T-cell (primary cell): ENCODE measurements at regions not wholly inside any gene's neighbourhood (a gene's known extent, or its start where the extent isn't known, plus 50 kb on each side); places are given as distances from the start of the nearest gene placed in this dataset.

Experiments used
- ATAC-seq, 4 experiments: fragments of 200-7000 bp in 3 of 4; fragments of 150-1000 bp in 1 of 4; cut with Tn5 transposase; replicated peaks in 1 of 4; 1 replicate in 3 of 4; 2 replicates in 1 of 4; pipeline ENCODE4 v1.10.0; 2021; ENCODE audit warnings: moderate library complexity in 3 of 4, mild to moderate bottlenecking in 2 of 4, moderate number of reproducible peaks in 1 of 4
- CTCF ChIA-PET, 2 donors: fragments of 300-600 bp; sonication (Branson Sonifier 250); formaldehyde crosslinking; loops; one replicate each; lab custom pipeline; 2022; ENCODE audit warnings: antibody characterized with exemption in 2 of 2; lab: Charles Lee
- POLR2A ChIA-PET, 2 donors: fragments of 300-600 bp; sonication (Branson Sonifier 250); formaldehyde crosslinking; loops; one replicate each; lab custom pipeline; 2022; ENCODE audit warnings: antibody characterized with exemption in 2 of 2; lab: Charles Lee
- DNase-seq, 35 experiments: peaks; one replicate each; pipeline versions ENCODE4 v3.0.0 to v3.0.0-alpha.2; 2013 to 2023
- H3K27ac ChIP-seq: one replicate; pipeline ENCODE4 v1.5.1; 2013; ENCODE audit warnings: low read length
- H3K27me3 ChIP-seq, 2 experiments: replicated peaks in 1 of 2; 1 replicate in 1 of 2; 2 replicates in 1 of 2; pipeline versions ENCODE4 v1.6.1 to v1.7.0; 2013; ENCODE audit warnings: low read length in 1 of 2, mixed read lengths in 1 of 2; ENCODE audit not compliant: control insufficient read depth in 2 of 2, insufficient read depth in 2 of 2; ENCODE audit errors: extremely low read depth in 1 of 2
- H3K36me3 ChIP-seq, 2 donors: 1 replicate in 1 of 2; 2 replicates in 1 of 2; pipeline versions ENCODE4 v1.6.1 to v1.7.0; 2013; ENCODE audit warnings: low read length in 1 of 2; ENCODE audit not compliant: control insufficient read depth in 2 of 2, insufficient read depth in 1 of 2; ENCODE audit errors: extremely low read depth in 1 of 2
- H3K4me1 ChIP-seq, 2 experiments: 1 replicate in 1 of 2; 2 replicates in 1 of 2; pipeline versions ENCODE4 v1.6.1 to v1.7.0; 2013; ENCODE audit warnings: low read length in 2 of 2, mixed read lengths in 1 of 2; ENCODE audit not compliant: insufficient read depth in 2 of 2, control insufficient read depth in 1 of 2; ENCODE audit errors: extremely low read depth in 1 of 2
- H3K4me3 ChIP-seq, 2 donors: 1 replicate in 1 of 2; 2 replicates in 1 of 2; pipeline versions ENCODE4 v1.5.1 to v1.7.0; 2013; ENCODE audit warnings: mild to moderate bottlenecking in 2 of 2, low read length in 1 of 2, moderate library complexity in 1 of 2; ENCODE audit not compliant: control insufficient read depth in 1 of 2; ENCODE audit errors: extremely low read depth in 1 of 2
- H3K9me3 ChIP-seq: 2 replicates; pipeline ENCODE4 v1.7.0; 2013
- H3K27ac Mint-ChIP-seq, 2 donors: one replicate each; pipeline ENCODE4 v1.8.0; 2020 to 2021; ENCODE audit warnings: mild to moderate bottlenecking in 2 of 2, mixed read lengths in 2 of 2
- H3K27me3 Mint-ChIP-seq, 2 donors: one replicate each; pipeline ENCODE4 v1.8.0; 2021 to 2022; ENCODE audit warnings: mixed read lengths in 2 of 2
- H3K36me3 Mint-ChIP-seq: one replicate; pipeline ENCODE4 v1.8.0; 2021; ENCODE audit warnings: mixed read lengths
- H3K4me1 Mint-ChIP-seq, 3 donors: one replicate each; pipeline ENCODE4 v1.8.0; 2020 to 2022; ENCODE audit warnings: mixed read lengths in 3 of 3, mild to moderate bottlenecking in 1 of 3
- H3K4me3 Mint-ChIP-seq, 3 donors: one replicate each; pipeline ENCODE4 v1.8.0; 2020 to 2022; ENCODE audit warnings: mild to moderate bottlenecking in 3 of 3, mixed read lengths in 3 of 3, moderate library complexity in 3 of 3
- H3K9me3 Mint-ChIP-seq, 3 donors: one replicate each; pipeline ENCODE4 v1.8.0; 2020 to 2022; ENCODE audit warnings: mixed read lengths in 3 of 3
- WGBS: methylation state at CpG from one replicate; pipeline ENCODE4 v1.1.5; 2013; ENCODE audit warnings: missing lambda C conversion rate; ENCODE audit not compliant: insufficient coverage; 5-methylcytosine and 5-hydroxymethylcytosine counted together

GRCh38 chr9:134575901-134576176 is 65.8 kb upstream of the COL5A1 start:
- CTCF ChIA-PET = no interaction called here
- Mint-ChIP-seq H3K4me1 (no peaks in the 10 kb centered on the region), H3K9me3 (peaks cover 2 to 12% (median 3%) of the 10 kb centered on the region in 3 donors), H3K27me3 (peaks cover 17 to 29% of the 10 kb centered on the region in 2 donors), H3K36me3 (no peaks in the 10 kb centered on the region), H3K27ac (no peak overlapping the region), H3K4me3 (no peak overlapping the region)
- 73% methylated on average over 1 of the region's 3 CpGs for WGBS
- DNase-seq (peak in 1 of 35 experiments; percentile 5), ATAC-seq (no peak)
- no peaks in the 10 kb centered on the region for H3K4me1 ChIP-seq
- POLR2A ChIA-PET = no interaction called here
- peaks cover 0 to 24% of the 10 kb centered on the region in 2 experiments for H3K27me3 ChIP-seq
- H3K9me3 ChIP-seq = no peaks in the 10 kb centered on the region
- H3K27ac ChIP-seq = no peak overlapping the region
- H3K4me3 ChIP-seq = no peak overlapping the region
- no peaks in the 10 kb centered on the region for H3K36me3 ChIP-seq

- ChIA-PET POLR2A (no interaction called here), CTCF (no interaction called here)
These were observed 56.5 kb upstream of the COL5A1 start for GRCh38 chr9:134585021-134585561.

GRCh38 chr9:134585746-134586706 is 55.6 kb upstream of the COL5A1 start:
- no peaks in the 10 kb centered on the region for H3K36me3 ChIP-seq
- DNase-seq (peak in 4 of 35 experiments; percentile 0 to 10 (median 4)), ATAC-seq (no peak)
- ChIA-PET POLR2A (no interaction called here), CTCF (interaction anchor here in 1 of 2 donors (0.5 kb wide), 1 partner anchor 491 kb away, joined by 3 read pairs; no protein-coding TSS in a partner anchor)
- H3K36me3 Mint-ChIP-seq = no peaks in the 10 kb centered on the region
- H3K9me3 ChIP-seq = no peaks in the 10 kb centered on the region
- no peak overlapping the region for H3K4me3 ChIP-seq
- no peak overlapping the region for H3K4me3 Mint-ChIP-seq
- WGBS = 58% methylated on average over 21 of the region's 28 CpGs
- H3K27ac ChIP-seq = no peak overlapping the region
- H3K4me1 Mint-ChIP-seq = no peaks in the 10 kb centered on the region
- no peak overlapping the region for H3K27ac Mint-ChIP-seq
- H3K4me1 ChIP-seq = no peaks in the 10 kb centered on the region
- H3K27me3 Mint-ChIP-seq = peaks cover 18 to 25% of the 10 kb centered on the region in 2 donors
- peaks cover 0 to 35% of the 10 kb centered on the region in 2 experiments for H3K27me3 ChIP-seq
- peaks cover 0 to 4% (median 0%) of the 10 kb centered on the region in 3 donors for H3K9me3 Mint-ChIP-seq

More at GRCh38 chr9:134585021-134585561, 56.5 kb upstream of the COL5A1 start:
- Mint-ChIP-seq H3K4me3 (no peak overlapping the region), H3K9me3 (peaks cover 0 to 13% (median 2%) of the 10 kb centered on the region in 3 donors), H3K4me1 (no peaks in the 10 kb centered on the region), H3K36me3 (no peaks in the 10 kb centered on the region), H3K27me3 (peaks cover 13 to 23% of the 10 kb centered on the region in 2 donors), H3K27ac (no peak overlapping the region)
- ATAC-seq (no peak), DNase-seq (peak in 2 of 35 experiments; percentile 10 to 22)
- peaks cover 0 to 25% of the 10 kb centered on the region in 2 experiments for H3K27me3 ChIP-seq
- no peak overlapping the region for H3K4me3 ChIP-seq
- no peaks in the 10 kb centered on the region for H3K4me1 ChIP-seq
- H3K9me3 ChIP-seq = no peaks in the 10 kb centered on the region
- no peaks in the 10 kb centered on the region for H3K36me3 ChIP-seq
- 47% methylated on average over 7 of the region's 18 CpGs for WGBS
- no peak overlapping the region for H3K27ac ChIP-seq

GRCh38 chr9:134589748-134590147 is 51.9 kb upstream of the COL5A1 start:
- no peaks in the 10 kb centered on the region for H3K9me3 Mint-ChIP-seq
- Histone ChIP-seq H3K4me3 (no peak overlapping the region), H3K27me3 (peaks cover 0 to 61% of the 10 kb centered on the region in 2 experiments), H3K4me1 (no peaks in the 10 kb centered on the region), H3K36me3 (no peaks in the 10 kb centered on the region), H3K9me3 (no peaks in the 10 kb centered on the region), H3K27ac (no peak overlapping the region)
- ATAC-seq (no peak), DNase-seq (no peak)
- CTCF ChIA-PET = no interaction called here
- no peak overlapping the region for H3K27ac Mint-ChIP-seq
- 59% methylated on average over 5 of the region's 7 CpGs for WGBS
- no peaks in the 10 kb centered on the region for H3K4me1 Mint-ChIP-seq
- POLR2A ChIA-PET = no interaction called here
- H3K36me3 Mint-ChIP-seq = no peaks in the 10 kb centered on the region
- no peak overlapping the region for H3K4me3 Mint-ChIP-seq
- peaks cover 19 to 28% of the 10 kb centered on the region in 2 donors for H3K27me3 Mint-ChIP-seq

- Histone ChIP-seq H3K4me3 (no peak overlapping the region), H3K36me3 (no peaks in the 10 kb centered on the region), H3K27ac (no peak overlapping the region), H3K9me3 (no peaks in the 10 kb centered on the region), H3K4me1 (no peaks in the 10 kb centered on the region), H3K27me3 (peaks cover 0 to 54% of the 10 kb centered on the region in 2 experiments)
- 83% methylated on average over 15 of the region's 19 CpGs for WGBS
- no peaks in the 10 kb centered on the region for H3K4me1 Mint-ChIP-seq
- no peak overlapping the region for H3K4me3 Mint-ChIP-seq
- ATAC-seq (no peak), DNase-seq (peak in 2 of 35 experiments; percentile 0 to 6)
- H3K36me3 Mint-ChIP-seq = no peaks in the 10 kb centered on the region
- ChIA-PET CTCF (no interaction called here), POLR2A (no interaction called here)
- H3K9me3 Mint-ChIP-seq = no peaks in the 10 kb centered on the region
- H3K27ac Mint-ChIP-seq = no peak overlapping the region
- peaks cover 15 to 26% of the 10 kb centered on the region in 2 donors for H3K27me3 Mint-ChIP-seq
These were observed 51.1 kb upstream of the COL5A1 start for GRCh38 chr9:134590240-134591081.

GRCh38 chr9:134591082-134591571 is 50.5 kb upstream of the COL5A1 start:
- no peak for DNase-seq
- 74% methylated on average over 9 of the region's 11 CpGs for WGBS

More at GRCh38 chr9:134591082-134591571, 50.5 kb upstream of the COL5A1 start:
- Histone ChIP-seq H3K4me3 (no peak overlapping the region), H3K27me3 (peaks cover 0 to 47% of the 10 kb centered on the region in 2 experiments), H3K4me1 (no peaks in the 10 kb centered on the region), H3K36me3 (no peaks in the 10 kb centered on the region), H3K9me3 (no peaks in the 10 kb centered on the region), H3K27ac (no peak overlapping the region)
- POLR2A ChIA-PET = no interaction called here
- H3K27me3 Mint-ChIP-seq = peaks cover 13 to 26% of the 10 kb centered on the region in 2 donors
- H3K36me3 Mint-ChIP-seq = no peaks in the 10 kb centered on the region
- H3K4me3 Mint-ChIP-seq = no peak overlapping the region
- H3K4me1 Mint-ChIP-seq = no peaks in the 10 kb centered on the region
- H3K9me3 Mint-ChIP-seq = no peaks in the 10 kb centered on the region
- CTCF ChIA-PET = no interaction called here
- H3K27ac Mint-ChIP-seq = no peak overlapping the region
- ATAC-seq = no peak
